CMK (cell line): ENCODE measurements at regions not wholly inside any gene's neighbourhood (a gene's known extent, or its start where the extent isn't known, plus 50 kb on each side); places are given as distances from the start of the nearest gene placed in this dataset.
"Not testable (repeated sequence)": the region's sequence is repeated elsewhere in the genome, so short reads cannot be mapped to it uniquely, and the experiment has no call there.

Source experiments
- DNase-seq: peaks from one replicate; pipeline ENCODE4 v3.0.0-alpha.2; 2010; ENCODE audit warnings: low read depth

DNA sequence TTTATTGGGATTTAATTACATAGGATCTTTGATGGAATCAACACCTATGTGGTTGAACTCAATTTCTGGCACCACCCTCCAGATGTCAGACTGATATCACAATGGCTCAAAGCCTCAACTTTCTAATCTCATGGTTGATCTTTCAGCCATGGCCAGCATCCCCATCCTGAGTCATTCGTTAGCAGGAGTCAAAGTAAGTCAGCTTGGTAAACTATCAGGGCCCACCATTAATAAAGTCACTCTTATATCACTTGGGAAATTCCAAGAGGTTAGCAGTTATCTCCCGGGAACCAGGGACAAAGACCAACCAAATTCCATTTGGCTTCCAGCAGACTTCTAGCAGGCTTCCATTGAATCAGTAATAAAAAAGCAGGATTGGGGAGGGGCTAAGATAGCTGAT lies 50.7 kb upstream of the TNFSF4 start:
- DNase-seq = no peak

DNA sequence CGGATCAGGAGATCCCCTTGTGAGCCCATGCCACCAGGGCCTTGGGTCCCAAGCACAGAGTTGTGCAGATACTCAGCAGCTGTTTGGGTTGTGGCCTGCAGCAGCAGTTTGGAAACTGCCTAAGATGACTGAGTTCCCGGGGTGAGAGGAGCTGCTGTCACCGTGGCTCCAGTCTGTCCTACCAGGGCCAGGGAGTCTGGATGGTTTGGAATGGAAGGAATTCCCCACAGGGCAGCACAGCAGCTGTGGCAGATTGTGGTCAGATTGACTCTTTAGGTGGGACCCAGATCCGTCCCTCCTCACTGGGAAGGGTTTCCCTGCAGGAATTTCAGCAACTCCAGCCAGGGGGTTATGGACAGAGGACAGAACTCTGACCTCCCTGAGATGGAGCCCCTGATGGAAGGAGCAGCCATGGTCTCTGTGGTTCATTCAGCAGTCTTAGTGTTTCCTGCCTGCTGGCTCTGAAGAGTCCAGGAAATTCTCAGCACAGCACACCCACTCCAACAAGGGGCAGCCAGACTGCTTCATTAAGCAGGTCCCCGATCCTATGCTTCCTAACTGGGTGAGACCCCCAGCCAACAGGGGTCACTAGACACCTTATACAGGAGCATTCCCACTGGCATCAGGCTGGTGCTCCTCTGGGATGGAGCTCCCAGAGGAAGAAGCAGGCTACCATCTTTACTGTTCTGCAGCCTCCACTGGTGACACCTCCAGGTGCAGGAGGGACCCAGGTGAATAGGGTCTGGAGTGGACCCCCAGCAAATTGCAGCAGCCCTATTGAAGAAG lies 51.5 kb upstream of the TNFSF4 start:
- DNase-seq = no peak

DNA sequence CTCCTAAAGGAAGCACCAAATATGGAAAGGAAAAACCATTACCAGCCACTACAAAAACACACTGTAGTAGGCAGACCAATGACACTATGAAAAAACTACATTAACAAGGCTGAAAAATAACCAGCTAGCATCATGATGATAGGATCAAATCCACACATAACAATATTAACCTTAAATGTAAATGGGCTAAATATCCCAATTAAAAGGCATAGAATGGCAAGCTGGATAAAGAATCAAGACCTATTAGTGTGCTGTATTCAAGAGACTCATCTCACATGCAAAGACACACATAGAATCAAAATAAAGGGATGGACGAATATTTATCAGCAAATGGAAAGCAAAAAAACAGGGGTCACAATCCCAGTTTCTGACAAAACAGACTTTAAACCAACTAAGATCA lies 53.2 kb upstream of the TNFSF4 start:
- DNase-seq = not testable (repeated sequence)

DNA sequence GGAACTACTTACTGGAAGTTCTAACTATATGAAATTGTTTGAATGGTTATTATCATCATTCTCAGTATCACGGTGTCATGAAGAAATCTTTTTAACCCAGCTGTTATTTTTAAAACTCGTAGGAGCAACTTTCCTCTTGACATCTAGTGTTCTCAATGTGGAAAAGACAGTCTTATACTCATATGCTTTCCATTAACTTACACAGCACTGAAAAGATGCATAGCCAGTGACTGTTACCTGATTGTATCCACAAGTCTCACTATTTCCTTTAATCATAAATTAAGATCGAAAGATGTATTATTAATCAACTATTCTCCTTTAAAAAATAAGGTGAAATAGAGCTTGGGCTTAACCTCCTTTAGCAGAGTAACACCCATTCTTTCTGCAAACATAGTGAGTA lies 59.7 kb upstream of the TNFSF4 start:
- DNase-seq = no peak

DNA sequence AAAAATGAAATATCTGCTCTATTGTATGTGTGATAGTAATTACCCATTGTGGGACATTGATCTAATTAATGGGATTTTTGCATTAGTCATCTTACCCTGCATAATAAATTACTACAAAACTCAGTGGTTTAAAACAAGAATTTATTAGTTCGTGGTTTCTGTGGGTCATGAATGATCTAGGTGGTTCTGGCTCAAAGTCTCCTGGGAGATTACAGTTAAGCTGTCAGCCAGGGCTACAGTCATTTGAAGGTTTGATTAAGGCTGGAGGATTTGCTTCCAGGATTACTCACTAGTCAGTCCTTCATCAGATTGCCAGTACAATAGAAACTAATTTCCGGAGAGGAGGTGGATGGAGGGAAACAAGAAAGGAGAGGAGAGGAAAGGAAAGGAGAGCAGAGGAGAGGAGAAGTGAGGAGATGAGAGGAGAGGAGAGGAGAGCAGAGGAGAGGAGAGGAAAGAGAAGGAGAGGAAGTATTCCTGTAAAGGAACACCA lies 60.4 kb upstream of the TNFSF4 start:
- no peak for DNase-seq

DNA sequence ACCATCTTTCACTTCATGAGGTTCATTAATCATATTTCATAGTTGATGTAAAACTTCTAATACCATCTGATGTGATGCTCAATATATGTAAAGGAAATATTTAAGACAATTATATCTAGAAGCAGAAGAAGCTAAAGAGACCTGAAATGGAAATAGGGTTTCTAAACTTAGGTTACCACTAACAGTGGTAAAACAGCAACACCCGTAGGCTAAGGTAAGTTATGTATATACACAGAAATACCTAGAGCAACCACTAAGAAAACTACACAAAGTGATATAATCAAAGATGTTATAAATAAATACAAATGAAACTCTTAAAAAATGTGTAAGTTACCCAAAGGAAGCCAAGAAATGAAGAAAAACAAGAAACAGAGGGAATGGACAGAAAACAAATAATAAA lies 61.1 kb upstream of the TNFSF4 start:
- DNase-seq = no peak

DNA sequence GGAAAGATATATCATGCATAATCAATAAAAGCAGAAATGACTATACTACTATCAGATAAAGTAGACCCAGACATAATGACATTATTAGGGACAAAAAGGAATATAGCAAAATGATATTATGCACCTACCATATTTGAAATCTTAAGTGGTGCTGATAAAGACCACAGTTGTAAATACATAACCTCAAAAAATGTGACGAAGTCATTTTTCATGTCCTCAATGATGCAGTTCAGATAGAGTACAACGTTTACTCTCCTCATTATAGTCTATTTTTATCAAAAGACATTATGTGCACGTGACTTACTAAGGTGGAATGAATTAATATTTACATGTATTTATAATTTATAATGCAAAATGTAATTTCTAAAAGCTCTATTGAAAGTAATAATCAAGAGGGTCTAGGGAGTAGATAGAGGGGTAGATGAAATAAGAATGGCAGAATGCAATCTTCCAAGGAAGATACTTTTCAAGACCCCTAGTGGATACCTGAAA lies 61.7 kb upstream of the TNFSF4 start:
- no peak for DNase-seq

DNA sequence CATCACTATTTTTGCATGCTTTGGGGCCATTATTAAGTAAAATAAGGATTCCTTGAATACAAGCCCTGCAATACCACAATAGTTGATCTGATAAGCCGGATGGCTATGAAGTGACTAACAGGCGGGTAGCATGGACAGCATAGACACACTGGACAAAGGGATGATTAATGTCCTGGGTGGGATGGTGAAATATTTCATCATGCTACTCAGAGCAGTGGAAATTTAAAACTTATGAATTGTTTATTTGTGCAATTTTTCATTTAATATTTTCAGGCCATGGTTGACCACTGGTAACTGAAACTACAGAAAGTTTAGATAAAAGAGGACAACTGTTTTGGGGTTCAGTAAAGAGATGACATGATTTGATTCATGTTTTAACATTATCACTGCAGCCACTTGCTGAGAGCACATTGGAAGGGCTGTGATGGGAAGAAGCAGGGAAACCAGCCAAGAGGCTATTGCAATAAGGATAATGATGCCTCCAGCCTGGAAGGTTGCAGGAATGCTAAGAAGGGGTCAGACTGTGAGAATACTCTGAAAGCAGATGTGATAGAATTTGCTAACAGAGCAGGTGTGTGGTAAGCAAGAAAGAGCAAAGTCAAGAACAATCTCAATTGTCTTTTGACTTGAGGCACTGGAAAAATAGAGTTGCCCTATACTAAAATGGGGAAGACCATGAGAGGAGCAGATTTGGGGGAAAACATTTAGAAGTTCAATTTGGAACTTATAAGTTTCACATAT lies 62.5 kb upstream of the TNFSF4 start:
- DNase-seq = no peak

DNA sequence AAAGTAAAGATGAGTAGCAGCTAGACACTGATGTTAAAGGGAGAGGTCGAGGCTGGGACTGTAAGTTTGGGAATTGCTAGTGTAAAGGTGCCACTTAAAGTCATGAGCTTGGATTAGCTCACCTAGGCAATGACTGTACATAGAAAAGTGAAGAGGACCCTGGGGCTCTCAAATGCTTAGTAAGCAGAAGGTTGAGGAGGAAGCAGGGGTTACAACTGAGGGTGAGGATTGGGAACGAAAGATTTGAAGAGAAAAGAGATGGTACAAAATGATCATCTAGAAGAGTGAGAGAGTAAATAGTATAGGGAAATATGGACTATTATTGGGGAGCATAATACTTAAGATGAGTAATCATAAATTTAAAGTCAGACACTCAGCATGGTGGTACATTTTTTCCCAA lies 63.1 kb upstream of the TNFSF4 start:
- DNase-seq = no peak

DNA sequence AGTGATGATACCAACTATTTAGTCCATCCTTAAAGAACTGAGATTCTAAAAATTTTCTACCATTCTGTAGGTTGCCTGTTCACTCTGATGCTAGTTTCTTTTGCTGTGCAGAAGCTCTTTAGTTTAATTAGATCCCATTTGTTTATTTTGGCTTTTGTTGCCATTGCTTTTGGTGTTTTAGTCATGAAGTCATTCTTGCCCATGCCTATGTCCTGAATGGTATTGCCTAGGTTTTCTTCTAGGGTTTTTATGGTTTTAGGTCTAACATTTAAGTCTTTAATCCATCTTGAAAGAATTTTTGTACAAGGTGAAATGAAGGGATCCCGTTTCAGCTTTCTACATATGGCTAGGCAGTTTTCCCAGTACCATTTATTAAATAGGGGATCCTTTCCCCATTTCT lies 63.9 kb upstream of the TNFSF4 start:
- not testable (repeated sequence) for DNase-seq

DNA sequence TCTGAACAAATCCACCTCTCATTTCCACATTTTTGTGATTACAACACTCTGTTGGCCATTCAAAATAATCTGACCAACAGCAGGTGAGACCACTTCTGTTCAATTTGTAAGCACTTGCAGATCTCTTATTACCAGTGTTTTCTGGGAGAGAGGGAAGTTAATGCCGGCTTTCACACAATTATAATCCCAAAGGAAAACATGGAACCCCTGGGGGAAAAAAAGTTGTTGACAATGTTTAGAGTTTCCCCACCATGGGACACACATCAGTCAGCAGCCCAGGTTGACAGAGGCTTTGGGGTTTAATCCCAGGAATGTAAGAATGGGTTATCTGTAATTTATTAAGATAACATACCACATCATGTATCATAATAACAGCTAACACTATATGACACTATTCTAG lies 68.4 kb upstream of the TNFSF4 start:
- DNase-seq = no peak

DNA sequence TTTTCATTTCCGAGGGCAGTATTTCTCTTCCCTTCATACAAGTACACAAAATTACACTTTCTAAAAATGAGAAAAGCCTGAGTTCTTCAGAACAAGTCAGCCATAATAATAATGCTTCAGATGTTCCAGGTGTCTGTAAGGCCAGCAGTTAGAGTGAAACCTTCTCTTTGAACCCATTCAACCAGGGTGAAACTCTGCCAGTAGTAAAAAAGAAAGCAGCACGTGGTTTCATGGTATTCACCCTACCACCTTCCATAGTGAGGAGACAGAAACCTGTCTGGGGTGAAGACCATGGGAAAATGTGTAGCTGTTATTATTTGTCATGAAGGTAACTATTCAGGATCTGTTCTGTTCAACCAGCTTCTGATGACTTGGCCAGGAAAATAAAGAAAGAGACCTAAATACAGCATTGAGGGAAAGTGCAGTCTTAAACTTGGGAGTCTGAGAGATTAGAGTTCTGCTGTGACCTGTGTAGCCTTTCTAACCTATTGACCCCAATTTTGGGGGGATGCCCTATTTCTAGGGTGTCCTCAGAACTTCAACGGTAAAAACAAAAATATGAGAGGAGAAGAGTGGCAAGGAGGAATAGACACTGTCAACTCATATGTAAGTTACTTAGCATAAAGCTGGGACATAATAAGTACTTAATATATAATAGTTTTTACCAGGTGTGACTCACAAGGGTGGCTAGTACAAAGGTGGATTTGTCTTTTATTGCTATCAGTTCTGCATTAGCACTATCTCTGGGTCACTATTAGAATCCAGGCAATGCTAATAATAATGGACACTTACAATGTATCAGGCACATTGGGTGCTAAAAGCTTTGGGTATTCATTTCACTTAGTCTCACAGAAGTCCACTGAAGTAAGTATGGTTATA lies 70.0 kb upstream of the TNFSF4 start:
- DNase-seq = no peak

DNA sequence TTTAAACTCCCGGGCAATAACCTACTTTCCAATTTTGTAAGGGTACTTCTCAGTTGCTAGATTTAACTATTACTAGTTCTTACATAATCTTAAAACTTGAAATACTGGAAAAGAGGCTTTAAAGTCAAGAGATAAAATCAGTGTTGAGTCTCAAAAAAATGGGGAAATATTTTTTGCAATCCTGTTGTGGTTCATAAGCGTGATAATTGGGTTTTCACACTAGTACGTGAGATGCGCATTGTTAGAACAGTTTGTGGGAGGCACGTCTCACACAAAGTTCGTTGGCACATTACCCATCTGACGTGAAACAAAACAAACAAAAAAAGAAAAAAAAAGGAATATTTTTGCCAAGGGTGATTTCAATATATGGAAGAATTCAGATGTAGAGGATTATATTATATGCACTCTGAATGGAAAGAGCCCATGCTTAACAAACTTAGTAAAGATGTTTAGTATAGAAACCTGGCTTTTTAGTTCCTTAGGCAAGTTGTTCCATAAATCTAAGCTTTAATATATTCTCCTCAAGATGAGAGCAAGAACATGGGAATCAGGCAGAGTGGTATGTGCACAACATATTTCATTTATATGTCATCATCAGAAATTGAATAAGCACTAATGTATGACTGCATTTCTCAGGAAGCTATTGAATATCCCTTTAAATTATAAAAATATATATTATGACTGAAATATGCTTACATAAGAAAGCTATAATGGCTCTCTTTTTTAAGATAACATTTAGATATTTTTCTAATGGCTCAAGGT lies 73.9 kb upstream of the TNFSF4 start:
- DNase-seq = no peak

DNA sequence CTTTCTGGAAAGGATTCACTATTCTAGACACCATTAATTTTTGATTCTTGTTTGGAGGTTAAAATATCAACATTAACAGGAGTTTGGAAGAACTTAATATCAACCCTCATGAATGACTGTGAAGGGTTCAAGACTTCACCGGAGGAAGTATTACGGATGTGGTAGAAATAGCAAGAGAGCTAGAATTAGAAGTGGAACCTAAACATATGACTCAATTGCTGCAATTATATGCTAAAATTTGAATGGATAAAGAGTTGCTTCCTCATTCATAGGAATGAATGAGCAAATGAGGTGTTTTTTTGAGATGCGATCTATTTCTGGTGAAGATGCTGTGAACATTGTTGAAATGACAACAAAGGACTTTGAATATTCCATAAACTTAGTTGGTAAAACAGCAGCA lies 77.9 kb upstream of the TNFSF4 start:
- no peak for DNase-seq

DNA sequence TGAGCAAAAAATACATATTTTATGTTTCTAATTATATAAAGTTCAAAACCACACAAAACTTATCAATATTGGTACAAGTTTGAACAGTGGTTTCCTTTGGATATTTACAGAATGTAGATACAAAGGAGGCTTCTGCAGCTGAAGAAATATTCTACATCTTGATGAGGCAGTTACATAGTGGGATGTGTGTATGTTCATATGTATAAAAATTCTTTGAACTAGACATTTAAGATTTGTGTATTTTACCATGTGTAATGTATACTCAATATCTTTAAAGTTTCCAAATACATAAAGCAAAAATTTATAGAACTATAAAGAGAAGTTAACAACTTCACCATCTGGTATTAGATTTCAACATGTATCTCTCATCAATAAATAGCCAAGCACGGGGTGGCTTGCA lies 80.7 kb upstream of the TNFSF4 start:
- DNase-seq = no peak

DNA sequence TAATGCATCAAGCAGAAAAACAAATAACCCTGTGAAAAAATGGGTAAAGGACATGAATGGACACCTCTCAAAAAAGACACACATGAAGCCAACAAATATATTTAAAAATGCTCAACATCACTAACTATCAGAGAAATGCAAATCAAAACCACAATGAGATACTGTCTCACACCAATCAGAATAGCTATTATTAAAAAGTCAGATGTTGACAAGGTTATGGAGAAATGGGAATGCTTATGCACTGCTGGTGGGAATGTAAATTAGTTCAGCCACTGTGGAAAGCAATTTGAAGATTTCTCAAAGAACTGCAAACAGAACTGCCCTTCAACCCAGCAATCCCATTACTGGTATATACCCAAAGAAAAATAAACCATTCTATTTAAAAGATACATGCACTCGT lies 86.6 kb upstream of the TNFSF4 start:
- no peak for DNase-seq

DNA sequence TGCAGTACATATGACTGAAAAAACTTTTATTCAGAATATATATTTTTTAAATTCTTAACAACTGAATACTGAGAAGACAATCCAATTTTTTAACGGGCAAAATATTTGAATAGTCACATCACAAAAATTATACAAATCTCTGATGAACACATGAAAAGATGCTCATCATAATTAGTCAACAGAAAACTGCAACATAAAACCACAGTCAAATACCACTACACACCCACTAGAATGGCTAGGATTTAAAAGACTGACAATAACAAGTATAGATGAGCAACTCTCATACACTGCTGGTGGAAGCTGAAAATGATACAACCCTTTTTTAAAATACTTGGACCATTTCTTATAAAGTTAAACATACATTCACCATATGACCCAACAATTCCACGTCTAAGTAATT lies 87.7 kb upstream of the TNFSF4 start:
- no peak for DNase-seq

DNA sequence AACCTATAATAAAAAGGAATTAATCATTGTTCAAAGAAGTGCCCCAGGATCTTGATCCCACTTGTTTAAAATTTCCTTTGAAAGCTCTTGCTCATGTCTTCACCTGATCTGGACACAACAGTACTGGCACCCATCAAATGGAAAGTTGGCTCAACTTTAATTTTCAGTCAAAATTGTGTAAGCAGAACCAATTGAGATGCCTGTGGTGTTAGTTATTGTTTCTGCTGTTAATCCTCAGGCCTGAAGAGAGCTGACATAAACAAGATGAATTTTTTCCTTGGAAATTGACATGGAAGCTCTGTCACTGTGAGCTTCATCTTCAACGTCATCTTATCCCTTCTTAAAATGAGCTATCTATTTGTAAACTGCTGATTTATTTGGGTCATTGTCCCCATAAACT lies 88.3 kb upstream of the TNFSF4 start:
- no peak for DNase-seq

DNA sequence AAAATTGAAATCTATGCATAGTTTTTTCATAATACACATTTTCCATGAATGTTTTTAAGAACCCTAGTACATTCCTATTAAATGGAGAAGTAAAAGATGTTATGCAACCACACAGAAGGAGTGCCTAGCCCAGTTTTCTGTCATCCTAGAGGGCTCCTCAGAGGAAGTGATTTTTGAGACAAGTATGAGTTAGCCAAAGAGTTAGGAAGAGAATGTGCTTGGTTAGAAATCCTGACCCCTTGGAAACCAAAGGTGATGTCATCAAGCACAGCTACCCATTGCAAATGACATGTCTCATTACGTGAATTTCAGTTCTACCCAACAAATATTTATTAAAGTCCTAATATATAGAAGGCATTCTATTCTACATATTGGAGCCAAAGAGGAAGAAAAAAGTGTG lies 88.9 kb upstream of the TNFSF4 start:
- no peak for DNase-seq

DNA sequence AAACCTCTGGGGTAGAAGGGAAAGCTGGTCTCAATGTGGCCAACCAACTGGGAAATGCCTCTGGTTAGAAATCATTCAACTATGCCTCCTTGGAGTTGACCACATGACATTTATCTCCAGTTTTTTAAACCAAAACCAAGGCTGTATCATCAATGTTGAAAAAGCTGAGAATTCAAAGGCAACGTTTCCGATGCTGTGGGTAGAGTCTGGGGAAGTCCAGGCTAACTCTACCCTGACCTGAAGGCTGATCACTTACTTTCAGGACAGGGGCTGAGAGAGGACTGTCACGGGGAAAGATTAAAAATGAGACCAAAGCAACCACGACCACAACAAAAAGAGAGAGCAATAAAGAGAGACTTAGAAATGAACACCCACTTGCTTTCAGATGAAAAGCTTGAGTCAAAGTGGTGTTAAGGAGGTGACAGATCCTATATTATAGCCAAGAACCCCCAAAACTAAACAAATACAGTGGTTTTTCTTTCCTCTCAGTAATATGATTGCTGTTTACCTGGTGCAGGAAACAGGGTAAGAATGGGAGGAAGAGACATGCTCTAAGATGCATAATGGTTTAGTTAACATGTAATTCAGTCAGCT lies 90.8 kb upstream of the TNFSF4 start:
- no peak for DNase-seq
